AG10803 (cell line): ENCODE measurements at regions not wholly inside any gene's neighbourhood (a gene's known extent, or its start where the extent isn't known, plus 50 kb on each side); places are given as distances from the start of the nearest gene placed in this dataset.

Experiments
- DNase-seq: peaks from one replicate; pipeline ENCODE4 v3.0.0; 2010; ENCODE audit warnings: low read depth
- H3K4me3 ChIP-seq: 2 replicates; pipeline ENCODE4 v1.5.1; 2011; ENCODE audit warnings: mild to moderate bottlenecking, low read length, control low read depth
- CTCF ChIP-seq: conservative IDR thresholded peaks from 2 replicates; pipeline ENCODE4 v1.5.1; 2011; ENCODE audit warnings: mild to moderate bottlenecking, low read length, control low read depth, inconsistent platforms

DNA sequence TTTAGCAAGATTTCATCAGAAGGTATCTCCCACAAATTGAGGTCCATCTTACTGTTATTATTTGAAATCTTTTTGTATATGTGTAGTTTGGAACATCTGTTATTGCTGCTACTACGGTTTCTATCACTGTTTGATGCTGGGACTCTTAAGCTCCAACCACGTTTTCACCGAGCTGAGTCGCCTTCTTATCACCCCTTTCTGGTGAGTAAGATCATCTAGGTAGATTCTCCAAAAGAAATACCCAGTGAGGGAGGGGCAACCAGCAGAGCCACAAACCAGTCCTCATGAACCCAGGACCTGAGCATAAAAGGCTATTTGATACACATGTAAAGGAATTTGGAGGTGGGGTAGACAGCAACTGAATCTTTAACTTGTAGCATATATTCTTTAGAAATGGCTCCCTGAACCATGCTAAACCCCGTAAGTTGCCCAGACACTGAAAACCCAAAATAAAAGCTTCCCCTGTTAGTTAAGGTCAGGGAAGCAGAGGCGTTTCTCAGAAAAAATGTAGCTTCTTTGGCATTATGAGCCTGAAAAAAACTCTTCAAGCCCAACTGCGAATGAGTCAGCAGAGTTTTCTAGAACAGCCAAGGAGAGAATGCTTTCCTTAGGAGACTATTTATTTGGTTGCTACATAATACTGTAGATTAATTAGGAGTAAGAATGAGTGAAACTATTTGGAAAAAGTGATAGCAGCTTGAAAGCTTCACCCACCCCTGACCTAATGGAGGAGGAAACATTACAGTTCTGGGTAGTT lies 53.8 kb upstream of the ATXN3L start:
- DNase-seq, result peak; percentile 90
- no peak for TF ChIP-seq CTCF
- H3K4me3 ChIP-seq, result no peak overlapping the region

DNA sequence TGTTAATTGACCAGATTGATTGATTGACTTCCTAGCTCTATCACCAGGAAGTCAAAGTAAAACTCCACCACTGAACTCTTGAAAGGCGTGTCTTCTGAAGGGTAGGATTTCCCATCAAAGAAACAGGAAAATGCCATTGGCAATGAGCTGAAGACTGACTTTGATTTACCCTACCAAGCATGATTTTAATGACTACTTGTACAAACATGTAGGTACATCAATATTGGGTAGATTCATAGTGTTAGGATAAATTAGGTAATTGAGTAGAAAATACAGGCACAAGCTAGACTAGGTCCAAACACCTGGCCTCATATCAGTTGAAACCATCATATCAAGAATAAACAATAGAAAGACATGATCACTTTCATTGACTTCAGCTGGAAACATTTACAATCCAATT lies 53.2 kb upstream of the ATXN3L start:
- H3K4me3 ChIP-seq, result no peak overlapping the region
- no peak for TF ChIP-seq CTCF

DNA sequence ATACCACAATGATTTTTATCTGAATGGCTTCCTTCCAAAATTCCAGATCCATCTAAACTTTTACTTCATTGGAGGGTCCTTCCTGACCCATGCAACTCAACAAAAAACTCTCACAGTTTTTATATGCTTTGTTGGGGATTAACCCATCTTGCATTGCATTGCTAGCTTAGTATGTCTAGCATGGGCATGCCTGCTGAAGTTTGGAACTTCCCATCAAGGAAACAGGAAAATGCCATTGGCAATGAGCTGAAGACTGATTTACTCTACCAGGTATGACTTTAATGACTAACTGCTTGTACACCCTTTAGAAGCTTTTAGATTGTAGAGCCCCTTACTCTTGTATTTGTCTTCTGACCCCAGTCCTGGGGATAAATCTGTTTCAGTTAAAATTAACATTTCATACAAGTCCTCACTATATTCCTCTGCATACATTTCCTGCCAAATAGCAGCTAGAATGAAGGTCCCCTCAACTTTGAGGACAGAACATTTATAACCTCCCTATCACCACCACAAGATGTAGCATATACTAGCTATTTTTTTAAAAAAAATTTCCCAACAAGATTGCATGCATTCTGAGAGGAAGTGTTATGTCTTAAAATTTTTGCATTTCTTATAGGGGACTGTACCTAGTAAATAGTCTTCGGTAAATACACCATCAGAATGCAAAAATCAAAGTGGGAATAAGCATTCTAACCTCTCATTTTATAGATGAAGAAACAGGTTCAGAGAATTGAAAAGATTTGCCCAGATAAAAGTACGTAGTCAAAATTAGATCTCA lies 52.5 kb upstream of the ATXN3L start:
- H3K4me3 ChIP-seq, result no peak overlapping the region
- no peak for TF ChIP-seq CTCF
- DNase-seq, result no peak

More for the DNA sequence above, 53.2 kb upstream of the ATXN3L start:
- DNase-seq, result no peak

GRCh38 chrX:13371186-13371585 lies 51.3 kb upstream of the ATXN3L start:
- TF ChIP-seq CTCF, result no peak
- DNase-seq, result no peak
- no peak overlapping the region for H3K4me3 ChIP-seq

DNA sequence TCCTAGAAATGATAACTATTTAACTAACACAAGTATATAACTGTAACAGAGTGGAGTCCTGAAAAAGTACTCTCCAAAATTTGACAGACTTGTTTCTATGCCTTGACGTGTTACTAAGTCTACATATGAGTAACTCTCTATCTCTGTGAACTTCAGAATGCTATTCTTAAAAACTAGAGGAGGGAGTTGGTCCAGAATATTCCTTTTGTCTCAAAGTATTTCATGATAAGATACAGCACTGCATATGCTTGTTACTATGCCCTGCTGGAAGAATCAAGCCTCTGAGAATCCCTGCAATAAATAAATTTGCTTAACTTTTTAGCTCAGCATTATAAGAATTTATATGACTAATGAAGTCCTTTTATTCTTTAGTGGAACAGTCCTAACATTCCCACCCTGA lies 50.9 kb upstream of the ATXN3L start:
- TF ChIP-seq CTCF, result no peak
- no peak overlapping the region for H3K4me3 ChIP-seq
- no peak for DNase-seq
